ENCODE measurements at regions not wholly inside any gene's neighbourhood (a gene's known extent, or its start where the extent isn't known, plus 50 kb on each side); places are given as distances from the start of the nearest gene placed in this dataset.

DNA sequence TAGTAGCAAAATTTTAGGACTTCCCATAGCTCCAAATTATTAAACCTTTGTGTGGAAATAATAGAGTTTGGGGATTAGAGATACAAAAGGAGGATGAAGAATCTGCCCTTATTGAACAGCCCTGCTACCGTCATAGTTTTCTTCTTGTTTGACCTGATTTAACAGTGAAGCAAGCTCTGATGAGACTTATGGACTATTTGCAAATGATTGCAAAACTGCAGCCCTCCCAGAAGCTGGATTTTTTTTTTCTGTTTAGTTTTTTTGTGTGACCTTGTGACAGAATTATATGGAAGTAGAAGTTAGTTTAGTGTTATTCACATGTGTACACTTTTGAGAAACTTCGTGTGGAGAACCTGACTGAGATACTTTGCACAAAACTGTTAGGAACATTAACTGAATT is 267.8 kb downstream of the KCNRG start:
- no CpG with 5 or more reads among the region's 2 CpGs for WGBS (ENCODE audit: extremely low coverage, insufficient read length, low lambda C conversion rate)
- no peak for DNase-seq
- H3K4me1 Mint-ChIP-seq = peaks cover 52 to 60% of the 10 kb centered on the region in 2 experiments

More for the DNA sequence above, 267.8 kb downstream of the KCNRG start:
- no peak overlapping the region for H3K56ac ChIP-seq (ENCODE audit: insufficient read length, low read depth, low read length)
- no peak overlapping the region for H3K14ac ChIP-seq (ENCODE audit: insufficient read depth, low read length)
- H3K18ac ChIP-seq (ENCODE audit: insufficient read length, low read depth, low read length) = no peak overlapping the region
- H3K79me1 ChIP-seq (ENCODE audit: insufficient read depth, low read depth, low read length, poor library complexity, severe bottlenecking) = no peaks in the 10 kb centered on the region
- H3K27me3 Mint-ChIP-seq (ENCODE audit: low read depth) = no peaks in the 10 kb centered on the region
- no peak overlapping the region for H2BK20ac ChIP-seq (ENCODE audit: low read depth, low read length, poor library complexity, severe bottlenecking)
- H3K4me1 ChIP-seq (ENCODE audit: insufficient read depth, low read length) = peaks cover 8% of the 10 kb centered on the region; the same call in 1 of the 2 replicates
- H3K36me3 Mint-ChIP-seq (ENCODE audit: insufficient read depth in 1 of 3, low read depth in 3 of 3) = peaks cover 0 to 3% (median 2%) of the 10 kb centered on the region in 3 experiments; a peak in 3 of 7 replicates
- H3T11ph ChIP-seq (ENCODE audit: low read length) = no peak overlapping the region
- no peak overlapping the region for H3K9ac ChIP-seq (ENCODE audit: extremely low read depth, insufficient read length, low read length)
- no peak overlapping the region for H4K91ac ChIP-seq (ENCODE audit: insufficient read length, low read depth, low read length)
- no peak overlapping the region for H4K5ac ChIP-seq (ENCODE audit: insufficient read length, low read depth, low read length)
- no peaks in the 10 kb centered on the region for H4K20me1 ChIP-seq (ENCODE audit: control insufficient read depth, insufficient read depth, insufficient read length)
- H3K23me2 ChIP-seq (ENCODE audit: insufficient read length, low read depth, low read length, poor library complexity, severe bottlenecking) = no peaks in the 10 kb centered on the region
- H3K9me3 Mint-ChIP-seq = peaks cover 0 to 3% of the 10 kb centered on the region in 2 experiments; a peak in 2 of 5 replicates
- H3K23ac ChIP-seq (ENCODE audit: insufficient read length, low read depth, low read length) = no peak overlapping the region
- no peak overlapping the region for H3K27ac Mint-ChIP-seq
- no peaks in the 10 kb centered on the region for H3K79me2 ChIP-seq (ENCODE audit: insufficient read depth, low read length)
- no peak for TF ChIP-seq CTCF (conservative IDR thresholded peaks at IDR 0.05)
- no peaks in the 10 kb centered on the region for H3K27me3 ChIP-seq (ENCODE audit: insufficient read depth, low read length)
- H3K27ac ChIP-seq (ENCODE audit: insufficient read length, low read depth, low read length) = no peak overlapping the region
- no peak overlapping the region for H2BK120ac ChIP-seq (ENCODE audit: low read depth, low read length, poor library complexity, severe bottlenecking)
- H2BK5ac ChIP-seq (ENCODE audit: insufficient read length, low read length) = no peak overlapping the region
- H3K4me2 ChIP-seq (ENCODE audit: insufficient read depth, insufficient read length, low read length) = no peak overlapping the region
- H2BK15ac ChIP-seq (ENCODE audit: low read depth, low read length) = no peak overlapping the region
- no peak overlapping the region for H2AK5ac ChIP-seq (ENCODE audit: insufficient read length, low read length)
- H3K4ac ChIP-seq (ENCODE audit: low read depth, low read length) = no peak overlapping the region
- no peaks in the 10 kb centered on the region for H3K9me3 ChIP-seq (ENCODE audit: control insufficient read depth, low read depth, low read length)
- H2BK12ac ChIP-seq (ENCODE audit: insufficient read length, low read depth, low read length) = no peak overlapping the region
- H3K4me3 Mint-ChIP-seq = no peak overlapping the region
- no peak overlapping the region for H2AFZ ChIP-seq (ENCODE audit: low read length)
- no peak overlapping the region for H4K8ac ChIP-seq (replicated peaks; ENCODE audit: insufficient read length, low read depth, low read length)

All from H9 (cell line).